IPS-15b (cell line): ENCODE measurements at regions not wholly inside any gene's neighbourhood (a gene's known extent, or its start where the extent isn't known, plus 50 kb on each side); places are given as distances from the start of the nearest gene placed in this dataset.
A peak's percentile ranks its signal among the peaks of the same experiment; 100 is the strongest.

Source experiments
- H3K27me3 ChIP-seq: one replicate; pipeline ENCODE4 v1.6.1; 2013; ENCODE audit warnings: low read length; ENCODE audit not compliant: control insufficient read depth, insufficient read depth
- H3K36me3 ChIP-seq: one replicate; pipeline ENCODE4 v1.6.1; 2013; ENCODE audit warnings: low read length; ENCODE audit not compliant: control insufficient read depth, insufficient read depth
- H3K4me1 ChIP-seq: one replicate; pipeline ENCODE4 v1.6.1; 2013; ENCODE audit warnings: mild to moderate bottlenecking, low read length; ENCODE audit not compliant: control insufficient read depth, insufficient read depth
- H3K4me3 ChIP-seq: one replicate; pipeline ENCODE4 v1.5.1; 2013; ENCODE audit warnings: low read depth, low read length
- H3K9ac ChIP-seq: one replicate; pipeline ENCODE4 v1.6.1; 2013; ENCODE audit warnings: low read depth, mild to moderate bottlenecking, low read length
- H3K9me3 ChIP-seq: one replicate; pipeline ENCODE4 v1.6.1; 2013; ENCODE audit warnings: mild to moderate bottlenecking, low read length; ENCODE audit not compliant: control insufficient read depth, insufficient read depth

DNA sequence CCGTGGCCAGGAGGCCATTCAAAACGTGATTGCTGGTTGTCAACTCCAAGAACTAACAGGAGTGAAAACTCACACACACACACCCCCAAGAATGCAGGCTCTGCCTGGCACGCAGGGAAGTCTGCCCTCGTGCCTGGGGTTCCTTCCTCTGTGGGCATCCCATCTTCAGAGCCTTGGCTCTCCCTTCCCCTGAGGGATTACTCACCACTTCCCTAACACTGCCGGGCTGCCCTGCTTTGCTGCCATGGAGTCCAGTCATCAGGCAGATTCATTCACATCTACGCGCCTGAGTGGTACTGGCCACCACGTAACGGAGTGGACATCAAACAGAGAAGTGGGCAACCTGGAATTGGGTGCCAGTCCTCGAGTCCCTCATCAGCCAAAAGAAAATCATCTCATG is 120.7 kb upstream of the TMEM45B start:
- no peak overlapping the region for H3K4me3 ChIP-seq
- no peak overlapping the region for H3K9ac ChIP-seq
- H3K4me1 ChIP-seq, result no peaks in the 10 kb centered on the region

DNA sequence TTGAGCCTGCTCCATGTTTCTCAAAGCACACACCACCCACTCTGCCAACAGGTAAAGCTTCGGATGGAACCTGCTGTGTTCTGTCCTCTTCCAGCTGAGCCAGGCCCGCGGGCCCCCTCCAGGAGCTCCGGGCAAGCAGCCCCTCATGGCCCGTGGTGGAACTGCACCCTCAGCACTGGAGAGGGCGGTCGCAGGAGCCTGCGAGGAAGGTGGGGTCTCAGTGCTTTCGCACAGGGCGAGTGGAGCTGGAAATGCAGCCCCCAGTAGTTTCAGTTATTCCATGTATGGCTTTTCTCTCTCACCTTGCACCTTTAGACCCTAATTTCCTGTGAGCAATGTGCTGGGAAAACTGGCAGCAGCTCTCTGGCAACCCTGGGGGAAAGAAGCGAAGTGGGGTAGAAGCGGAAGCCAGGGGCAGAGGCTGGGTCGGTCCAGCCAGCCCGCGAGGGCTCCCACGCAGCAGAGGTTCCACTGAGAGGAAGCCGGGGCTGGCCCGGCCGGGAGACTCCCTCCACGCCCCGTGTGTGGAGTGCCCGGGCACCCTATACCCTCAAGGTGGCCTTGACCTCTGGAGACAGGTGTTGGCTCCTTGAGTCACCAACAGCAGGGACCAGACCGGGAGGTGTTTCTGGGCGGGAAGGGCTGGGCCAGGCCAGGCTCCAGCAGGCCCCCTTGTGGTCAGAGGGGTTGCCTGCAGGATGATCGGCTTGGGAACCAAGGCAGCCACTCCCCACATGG is 119.9 kb upstream of the TMEM45B start:
- Histone ChIP-seq H3K9ac (no peak overlapping the region), H3K4me3 (peak overlapping the region; percentile 55), H3K4me1 (no peaks in the 10 kb centered on the region), H3K27me3 (peaks cover 11% of the 10 kb centered on the region), H3K9me3 (no peaks in the 10 kb centered on the region), H3K36me3 (no peaks in the 10 kb centered on the region)

More for the DNA sequence above, 120.7 kb upstream of the TMEM45B start:
- no peaks in the 10 kb centered on the region for H3K9me3 ChIP-seq
- H3K36me3 ChIP-seq, result no peaks in the 10 kb centered on the region
- H3K27me3 ChIP-seq, result peaks cover 11% of the 10 kb centered on the region

DNA sequence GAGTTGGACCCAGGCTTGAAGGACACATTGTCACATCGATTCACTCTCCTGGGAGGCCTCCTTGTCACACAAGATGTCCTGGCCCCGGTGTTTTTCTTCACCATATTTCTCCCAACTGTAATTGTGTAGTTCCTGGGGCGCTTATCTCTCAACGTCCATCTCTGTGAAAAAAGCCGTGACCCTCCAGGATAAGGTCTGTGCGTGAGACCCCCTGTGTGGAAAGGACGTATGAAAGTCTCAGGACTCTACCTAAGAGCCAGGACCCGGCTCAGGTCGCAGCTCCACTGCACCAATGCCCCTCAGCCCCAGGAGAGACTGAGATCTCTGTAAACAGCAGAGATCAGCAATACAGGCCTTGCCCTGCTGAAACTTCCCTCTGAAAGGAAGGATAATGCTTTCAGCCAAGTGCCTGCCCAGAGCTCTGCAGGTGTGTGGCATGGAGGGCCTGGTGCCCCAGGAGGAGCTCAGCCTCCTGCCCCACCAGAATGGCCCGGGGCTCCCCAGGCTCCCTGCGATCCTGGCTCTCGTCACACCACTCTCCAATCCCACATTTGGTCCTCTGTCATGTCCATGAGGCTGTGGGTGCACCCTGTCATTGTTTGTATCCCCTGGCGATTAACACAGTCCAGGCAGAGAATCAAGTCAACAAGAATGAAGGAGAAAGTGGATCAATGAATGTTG is 119.2 kb upstream of the TMEM45B start:
- no peak overlapping the region for H3K4me3 ChIP-seq
- peaks cover 11% of the 10 kb centered on the region for H3K27me3 ChIP-seq
- H3K9me3 ChIP-seq, result no peaks in the 10 kb centered on the region
- H3K9ac ChIP-seq, result no peak overlapping the region
- no peaks in the 10 kb centered on the region for H3K4me1 ChIP-seq
- H3K36me3 ChIP-seq, result no peaks in the 10 kb centered on the region

DNA sequence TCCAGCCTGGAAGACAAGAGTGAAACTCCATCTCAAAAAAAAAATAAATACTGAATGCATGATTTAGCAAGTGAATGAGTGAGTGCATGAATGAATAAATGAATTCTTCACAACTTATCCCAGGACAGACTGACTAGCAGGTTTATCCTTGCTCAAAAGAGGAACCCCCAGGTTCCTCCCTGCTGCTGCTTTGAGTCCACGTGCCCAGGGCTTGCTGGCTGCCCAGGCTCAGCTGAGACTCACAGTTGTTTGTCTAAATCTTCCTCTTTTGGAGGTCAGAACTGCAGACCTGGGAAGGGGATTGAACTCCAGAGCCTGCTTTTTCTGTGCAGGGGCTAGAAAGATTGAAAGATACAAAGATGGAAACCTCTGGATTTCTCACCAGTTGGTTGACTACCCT is 117.4 kb upstream of the TMEM45B start:
- Histone ChIP-seq H3K9ac (no peak overlapping the region), H3K36me3 (no peaks in the 10 kb centered on the region), H3K4me1 (no peaks in the 10 kb centered on the region), H3K9me3 (no peaks in the 10 kb centered on the region), H3K27me3 (peaks cover 11% of the 10 kb centered on the region), H3K4me3 (no peak overlapping the region)

DNA sequence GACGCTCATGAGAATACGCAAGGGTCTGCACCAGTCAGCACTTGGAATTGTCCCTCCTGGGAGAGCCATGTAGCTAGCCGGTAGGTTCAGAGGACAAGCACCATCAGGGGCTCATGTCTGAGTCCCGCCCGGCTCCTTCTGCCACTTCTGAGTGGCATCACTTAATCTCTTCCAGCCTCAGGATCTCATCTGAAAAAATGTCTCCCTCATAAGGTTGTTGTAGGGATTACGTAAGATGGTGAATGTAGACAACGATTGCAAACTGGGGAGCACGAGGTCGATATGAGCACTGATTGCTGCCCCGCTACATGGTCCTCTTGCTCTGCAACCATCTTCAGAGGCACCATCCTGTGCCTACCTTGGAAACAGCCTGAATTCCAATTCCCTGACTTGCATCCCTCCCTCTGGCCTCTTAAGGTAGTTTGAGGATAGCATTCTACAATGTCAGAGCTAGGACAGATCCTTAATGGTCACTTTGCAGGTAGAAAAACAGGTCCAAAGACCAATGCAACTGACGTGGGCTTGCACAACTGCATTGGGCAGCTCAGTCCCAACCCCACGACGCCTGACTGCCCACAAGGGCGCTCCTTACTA is 115.8 kb upstream of the TMEM45B start:
- Histone ChIP-seq H3K9me3 (no peaks in the 10 kb centered on the region), H3K4me3 (no peak overlapping the region), H3K4me1 (no peaks in the 10 kb centered on the region), H3K27me3 (peaks cover 11% of the 10 kb centered on the region), H3K9ac (no peak overlapping the region), H3K36me3 (no peaks in the 10 kb centered on the region)

DNA sequence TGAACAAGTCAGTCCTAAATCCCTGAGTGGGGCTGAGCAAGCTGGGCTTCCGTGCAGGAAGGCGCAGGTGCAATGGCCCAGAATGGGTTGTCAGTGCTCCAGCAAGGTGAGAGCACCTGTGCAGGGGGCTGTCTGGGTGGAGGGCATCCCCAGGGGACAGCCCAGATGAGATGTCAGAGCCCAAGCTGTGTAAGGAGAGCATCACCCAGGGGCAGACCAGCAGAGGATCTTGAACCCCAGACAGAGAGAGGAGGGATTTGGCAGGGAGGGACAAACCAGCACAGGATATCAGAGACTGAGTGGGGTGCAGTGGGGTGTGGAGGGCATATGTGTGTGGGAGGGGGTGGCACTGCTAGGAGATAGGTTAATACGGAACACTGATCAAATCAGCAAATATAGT is 114.9 kb upstream of the TMEM45B start:
- Histone ChIP-seq H3K4me1 (no peaks in the 10 kb centered on the region), H3K27me3 (peaks cover 4% of the 10 kb centered on the region), H3K9me3 (no peaks in the 10 kb centered on the region), H3K36me3 (no peaks in the 10 kb centered on the region), H3K9ac (no peak overlapping the region), H3K4me3 (no peak overlapping the region)

DNA sequence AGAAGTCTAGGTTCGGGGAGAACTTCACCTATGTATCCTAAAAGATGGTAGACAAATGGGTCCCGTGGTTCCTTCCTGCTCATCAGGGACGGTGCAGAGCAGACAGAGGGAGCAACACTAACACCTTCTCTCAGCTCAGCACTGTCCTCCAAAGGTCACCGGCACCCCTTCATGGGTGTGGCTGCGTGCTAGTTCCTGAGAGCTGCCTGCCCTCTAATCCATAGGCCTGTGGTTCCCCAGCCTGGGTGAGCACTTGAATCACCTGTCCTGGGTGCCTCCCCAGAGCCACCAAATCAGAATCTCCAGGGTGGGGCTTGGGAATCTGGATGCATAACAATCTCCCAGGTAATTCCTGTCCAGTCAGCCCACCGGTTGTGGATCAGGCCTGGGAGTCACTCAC is 113.9 kb upstream of the TMEM45B start:
- no peaks in the 10 kb centered on the region for H3K9me3 ChIP-seq
- H3K4me3 ChIP-seq, result no peak overlapping the region
- no peaks in the 10 kb centered on the region for H3K36me3 ChIP-seq
- H3K27me3 ChIP-seq, result peaks cover 2% of the 10 kb centered on the region
- H3K9ac ChIP-seq, result no peak overlapping the region
- H3K4me1 ChIP-seq, result no peaks in the 10 kb centered on the region

DNA sequence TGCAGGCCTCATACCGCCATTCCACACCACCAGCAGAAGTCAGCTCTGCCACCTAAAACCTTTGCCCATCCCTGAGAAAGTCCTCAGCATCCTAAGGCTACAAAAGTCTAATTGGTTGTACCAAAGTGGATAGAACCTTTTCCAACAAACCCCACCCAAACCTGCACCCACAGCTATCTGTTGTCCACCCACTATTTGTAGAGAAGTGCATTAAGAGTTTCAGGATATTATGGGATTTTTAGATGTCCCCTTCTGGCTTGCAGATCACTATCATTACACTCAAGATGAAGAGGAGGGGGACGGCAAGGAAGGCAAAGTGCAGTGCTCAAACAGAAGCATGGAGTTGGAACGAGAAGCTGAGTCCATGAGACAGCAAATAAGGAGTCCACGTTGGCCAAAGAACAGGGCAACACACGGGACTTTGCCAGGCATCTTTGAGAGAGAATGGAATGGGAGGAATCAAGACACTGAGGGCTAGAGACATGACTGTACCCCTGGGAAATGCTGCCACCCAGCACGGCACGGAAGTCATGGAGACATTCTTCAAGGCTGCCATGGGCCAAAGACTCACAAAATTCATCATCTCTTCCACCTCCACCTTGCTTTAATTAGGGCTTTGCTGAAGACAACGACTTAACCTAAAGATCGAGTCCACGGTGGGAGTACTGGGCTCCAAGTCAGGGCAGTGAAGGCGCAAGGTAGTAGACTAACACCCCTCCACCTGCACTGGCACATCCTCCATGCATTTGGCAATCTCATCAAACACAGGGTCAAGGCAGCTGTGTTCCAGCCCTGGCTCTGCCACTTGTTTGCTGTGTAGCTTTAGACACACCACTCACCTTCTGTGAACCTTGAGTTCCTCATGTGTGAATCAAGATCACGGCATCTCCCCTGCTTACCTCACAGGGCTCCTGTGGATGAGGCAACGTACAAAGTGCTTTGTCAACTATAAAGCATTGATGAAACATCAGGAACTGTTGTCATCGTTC is 112.9 kb upstream of the TMEM45B start:
- Histone ChIP-seq H3K4me1 (no peaks in the 10 kb centered on the region), H3K9ac (no peak overlapping the region), H3K9me3 (no peaks in the 10 kb centered on the region), H3K4me3 (no peak overlapping the region), H3K36me3 (no peaks in the 10 kb centered on the region), H3K27me3 (no peaks in the 10 kb centered on the region)

DNA sequence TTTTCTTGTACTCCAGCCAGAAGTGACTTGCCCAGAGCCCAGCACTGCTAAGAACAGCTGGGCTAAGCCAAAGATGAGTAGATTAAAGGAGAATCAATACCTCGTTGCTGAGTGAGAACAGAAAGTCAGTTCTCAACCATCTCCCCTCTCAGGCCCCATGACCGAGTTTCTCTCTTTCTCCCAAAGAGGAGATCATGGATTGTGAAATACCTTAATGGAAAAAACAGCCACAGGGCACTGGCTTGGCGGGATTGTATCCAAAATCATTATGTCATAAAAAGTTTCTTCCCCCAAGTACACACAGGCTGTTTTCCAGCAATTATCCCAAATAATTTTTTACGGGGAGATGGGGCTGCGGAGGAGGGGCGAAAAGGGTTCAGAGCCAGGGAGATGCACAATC is 111.8 kb upstream of the TMEM45B start:
- H3K4me1 ChIP-seq, result no peaks in the 10 kb centered on the region
- no peak overlapping the region for H3K4me3 ChIP-seq
- H3K9me3 ChIP-seq, result no peaks in the 10 kb centered on the region
- H3K27me3 ChIP-seq, result no peaks in the 10 kb centered on the region
- no peaks in the 10 kb centered on the region for H3K36me3 ChIP-seq
- H3K9ac ChIP-seq, result no peak overlapping the region

DNA sequence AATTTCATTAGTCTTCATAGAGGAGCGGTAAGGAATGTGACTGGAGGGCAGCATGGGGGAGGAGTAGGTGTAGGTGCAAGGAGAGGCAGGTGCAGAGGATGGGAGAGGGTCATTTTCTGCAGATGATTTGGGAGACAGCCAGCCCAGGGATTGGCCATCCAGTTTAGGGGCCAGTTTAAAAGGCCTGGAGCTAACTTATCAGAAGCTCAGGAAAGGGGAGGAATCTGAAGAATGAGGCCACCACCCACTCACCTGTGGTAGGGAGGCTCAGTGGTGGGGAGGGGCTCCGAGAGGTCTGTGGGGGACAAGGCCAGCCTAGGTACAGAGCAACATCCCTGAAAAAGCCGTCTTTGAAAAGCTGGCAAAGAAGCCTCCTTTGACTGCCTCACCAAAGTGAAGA is 110.8 kb upstream of the TMEM45B start:
- Histone ChIP-seq H3K36me3 (no peaks in the 10 kb centered on the region), H3K27me3 (no peaks in the 10 kb centered on the region), H3K9me3 (no peaks in the 10 kb centered on the region), H3K4me1 (no peaks in the 10 kb centered on the region), H3K4me3 (no peak overlapping the region), H3K9ac (no peak overlapping the region)

DNA sequence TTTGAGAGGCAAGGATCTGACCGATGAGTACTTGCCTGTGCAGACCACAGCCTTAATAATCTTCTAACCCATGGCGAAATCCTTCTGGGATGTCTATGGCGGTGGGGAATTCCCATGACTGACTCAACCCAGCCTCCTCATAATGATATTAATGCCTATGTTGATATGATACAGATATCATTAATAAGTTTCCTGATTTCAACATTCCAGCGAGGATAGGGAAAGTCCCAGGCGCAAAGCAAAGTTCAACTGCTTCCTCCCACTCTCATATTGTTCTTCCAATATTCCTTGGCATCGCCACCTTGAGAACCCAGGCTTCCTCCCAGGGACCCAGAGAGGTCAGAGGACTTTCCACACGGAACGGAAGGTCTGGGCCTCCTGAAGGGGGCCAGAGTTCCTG is 110.3 kb upstream of the TMEM45B start:
- H3K36me3 ChIP-seq, result no peaks in the 10 kb centered on the region
- no peaks in the 10 kb centered on the region for H3K27me3 ChIP-seq
- no peak overlapping the region for H3K9ac ChIP-seq
- H3K9me3 ChIP-seq, result no peaks in the 10 kb centered on the region
- no peaks in the 10 kb centered on the region for H3K4me1 ChIP-seq
- no peak overlapping the region for H3K4me3 ChIP-seq
